Stimulated activated memory B cell treated with anti-CD40 and anti-IgM and Interleukin-4, amounts not matched to agents 10 μg/mL and 1 μg/mL and 100 μg/mL, for 72 hours (primary cell): ENCODE measurements at regions not wholly inside any gene's neighbourhood (a gene's known extent, or its start where the extent isn't known, plus 50 kb on each side); places are given as distances from the start of the nearest gene placed in this dataset.

Experiments used
- ATAC-seq: fragments of 150-1000 bp; cut with Tn5 transposase; 2 replicates; pipeline ENCODE4 v1.10.0; 2021
- H3K27ac Mint-ChIP-seq: one replicate; pipeline ENCODE4 v1.8.0; 2022; ENCODE audit warnings: mild to moderate bottlenecking, mixed read lengths
- H3K27me3 Mint-ChIP-seq: one replicate; pipeline ENCODE4 v1.8.0; 2022; ENCODE audit warnings: mixed read lengths
- H3K36me3 Mint-ChIP-seq: one replicate; pipeline ENCODE4 v1.8.0; 2022; ENCODE audit warnings: mixed read lengths
- H3K4me1 Mint-ChIP-seq: one replicate; pipeline ENCODE4 v1.8.0; 2022; ENCODE audit warnings: mixed read lengths
- H3K4me3 Mint-ChIP-seq: one replicate; pipeline ENCODE4 v1.8.0; 2022; ENCODE audit warnings: mild to moderate bottlenecking, moderate library complexity, mixed read lengths
- H3K9me3 Mint-ChIP-seq: one replicate; pipeline ENCODE4 v1.8.0; 2022; ENCODE audit warnings: mixed read lengths

DNA sequence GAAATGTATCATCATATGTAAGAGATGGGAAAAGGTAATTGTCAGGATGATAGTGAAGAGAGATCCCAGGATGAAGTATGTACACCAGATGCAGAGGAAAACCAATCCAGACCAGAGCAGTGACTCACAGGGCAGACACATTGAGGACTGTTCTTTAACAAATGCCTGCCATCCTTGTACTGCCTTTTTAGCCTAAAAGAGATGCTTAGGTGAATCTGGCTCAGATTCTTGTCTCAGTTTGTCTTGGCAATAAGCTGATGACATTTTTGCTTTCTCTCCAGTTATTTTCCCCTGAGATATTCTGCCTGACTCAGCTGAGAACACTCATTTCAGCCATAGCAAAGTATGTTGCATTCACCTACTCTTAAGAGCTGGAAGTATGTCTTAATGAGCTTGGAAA is 405.3 kb upstream of the USP15 start:
- peaks cover 10% of the 10 kb centered on the region for H3K9me3 Mint-ChIP-seq
- H3K4me1 Mint-ChIP-seq: no peaks in the 10 kb centered on the region
- H3K27ac Mint-ChIP-seq: no peak overlapping the region
- H3K4me3 Mint-ChIP-seq: no peak overlapping the region
- H3K36me3 Mint-ChIP-seq: no peaks in the 10 kb centered on the region
- H3K27me3 Mint-ChIP-seq: no peaks in the 10 kb centered on the region
- ATAC-seq: no peak

DNA sequence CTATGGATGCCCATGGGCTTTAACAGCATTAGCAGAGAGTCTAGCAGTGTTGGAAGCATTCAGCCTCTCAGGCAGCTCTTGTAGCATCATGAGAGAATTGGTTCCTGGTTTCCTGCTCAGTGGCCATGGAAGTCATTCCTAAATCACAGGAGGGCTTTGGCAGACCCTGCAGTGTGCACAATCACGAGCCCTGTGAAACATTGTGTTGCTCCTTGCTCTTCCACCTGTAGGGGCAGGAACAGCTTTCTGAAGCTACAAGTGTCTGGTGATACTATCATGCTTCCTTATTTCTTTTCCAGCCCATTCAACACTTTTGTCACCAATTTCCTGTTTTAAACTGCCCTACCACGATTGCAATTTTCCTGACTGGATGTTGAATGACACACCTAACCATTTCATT is 402.2 kb upstream of the USP15 start:
- Mint-ChIP-seq H3K27me3 (no peaks in the 10 kb centered on the region), H3K9me3 (peaks cover 7% of the 10 kb centered on the region)

DNA sequence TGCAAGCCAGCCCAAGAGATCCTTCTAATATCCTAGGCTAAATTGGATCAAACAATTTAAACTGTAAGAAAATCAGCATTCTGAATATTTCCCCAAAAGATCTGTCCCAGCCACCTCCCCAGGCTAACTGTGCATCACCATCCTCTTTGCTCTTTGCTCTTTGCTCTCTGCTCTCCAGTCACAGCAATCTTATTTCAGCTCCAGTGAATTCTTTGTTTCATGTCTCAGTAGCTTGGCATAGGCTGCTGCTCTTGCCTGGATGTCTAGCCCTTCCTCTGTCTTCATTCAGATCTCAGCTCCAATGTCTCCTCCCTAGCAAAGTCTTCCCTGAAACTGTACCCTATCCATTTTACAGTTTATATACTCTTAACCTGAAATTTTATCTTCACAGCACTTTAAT is 399.8 kb upstream of the USP15 start:
- H3K27me3 Mint-ChIP-seq: no peaks in the 10 kb centered on the region
- no peaks in the 10 kb centered on the region for H3K9me3 Mint-ChIP-seq
- no peak overlapping the region for H3K4me3 Mint-ChIP-seq
- no peak for ATAC-seq
- H3K36me3 Mint-ChIP-seq: no peaks in the 10 kb centered on the region
- no peak overlapping the region for H3K27ac Mint-ChIP-seq
- no peaks in the 10 kb centered on the region for H3K4me1 Mint-ChIP-seq

More for the DNA sequence above, 402.2 kb upstream of the USP15 start:
- Mint-ChIP-seq H3K4me1 (no peaks in the 10 kb centered on the region), H3K27ac (no peak overlapping the region), H3K4me3 (no peak overlapping the region), H3K36me3 (no peaks in the 10 kb centered on the region)
- no peak for ATAC-seq

DNA sequence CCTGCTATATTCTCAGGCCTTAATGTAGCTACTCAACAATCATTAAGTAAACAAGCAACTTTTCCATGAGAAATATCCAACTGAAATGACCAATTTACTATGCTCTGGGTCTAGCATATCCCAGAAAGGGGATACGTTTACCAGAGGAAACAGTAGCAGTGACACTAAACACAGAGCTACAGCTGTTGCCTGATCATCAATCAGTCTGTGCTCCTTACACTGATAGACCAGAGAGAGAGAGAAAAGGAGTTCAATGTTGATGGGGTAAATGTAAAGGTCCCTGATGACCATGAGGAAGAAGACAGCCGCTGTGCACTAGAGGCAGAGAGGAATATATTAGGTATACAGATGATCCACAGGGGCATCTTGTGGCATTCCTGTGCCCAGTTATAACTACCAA is 397.2 kb upstream of the USP15 start:
- no peak for ATAC-seq
- Mint-ChIP-seq H3K36me3 (no peaks in the 10 kb centered on the region), H3K27ac (no peak overlapping the region)

DNA sequence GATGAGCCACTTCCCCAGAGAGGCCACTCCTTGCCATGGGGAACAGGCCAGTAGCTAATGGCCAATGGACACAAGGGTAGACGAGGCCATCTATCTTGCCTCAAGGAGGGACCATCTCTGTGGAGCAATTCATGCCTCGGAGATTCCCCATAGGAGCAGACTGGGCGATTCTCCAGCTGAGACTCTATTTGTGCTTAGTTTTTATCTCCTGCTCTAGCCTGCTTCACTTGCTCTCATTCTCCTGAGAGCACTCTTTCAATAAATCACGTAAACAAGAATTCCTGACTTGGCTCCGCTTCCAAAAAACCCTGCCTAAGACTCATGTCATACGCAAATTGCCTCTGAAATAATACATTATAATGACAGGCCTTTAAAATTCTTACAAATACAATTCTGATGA is 396.4 kb upstream of the USP15 start:
- no peak for ATAC-seq
- H3K36me3 Mint-ChIP-seq: no peaks in the 10 kb centered on the region
- H3K4me3 Mint-ChIP-seq: no peak overlapping the region
- H3K27ac Mint-ChIP-seq: no peak overlapping the region
- H3K4me1 Mint-ChIP-seq: no peaks in the 10 kb centered on the region
- H3K9me3 Mint-ChIP-seq: no peaks in the 10 kb centered on the region
- no peaks in the 10 kb centered on the region for H3K27me3 Mint-ChIP-seq

More for the DNA sequence above, 397.2 kb upstream of the USP15 start:
- no peaks in the 10 kb centered on the region for H3K9me3 Mint-ChIP-seq
- no peaks in the 10 kb centered on the region for H3K27me3 Mint-ChIP-seq
- no peaks in the 10 kb centered on the region for H3K4me1 Mint-ChIP-seq
- no peak overlapping the region for H3K4me3 Mint-ChIP-seq

DNA sequence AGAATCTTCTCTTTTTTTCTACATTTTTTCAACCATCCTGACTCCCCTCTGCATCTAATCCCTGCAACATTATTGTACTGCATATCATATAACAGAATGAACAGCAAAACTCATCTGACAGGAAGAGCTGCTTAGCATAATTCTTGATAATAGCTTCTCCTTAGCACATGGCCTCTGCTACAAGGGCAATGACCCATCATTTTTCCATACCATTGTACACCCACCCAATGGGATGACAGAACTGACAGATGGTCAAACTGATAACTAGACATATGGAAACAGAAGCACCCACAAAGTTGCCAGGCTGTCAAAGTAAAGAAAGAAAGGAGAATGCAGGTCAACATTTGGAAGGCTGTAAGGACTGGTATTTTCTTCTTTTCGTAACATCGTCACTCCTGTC is 390.4 kb upstream of the USP15 start:
- Mint-ChIP-seq H3K27ac (no peak overlapping the region), H3K36me3 (no peaks in the 10 kb centered on the region), H3K9me3 (no peaks in the 10 kb centered on the region), H3K4me1 (no peaks in the 10 kb centered on the region), H3K27me3 (no peaks in the 10 kb centered on the region), H3K4me3 (no peak overlapping the region)
- ATAC-seq: no peak

DNA sequence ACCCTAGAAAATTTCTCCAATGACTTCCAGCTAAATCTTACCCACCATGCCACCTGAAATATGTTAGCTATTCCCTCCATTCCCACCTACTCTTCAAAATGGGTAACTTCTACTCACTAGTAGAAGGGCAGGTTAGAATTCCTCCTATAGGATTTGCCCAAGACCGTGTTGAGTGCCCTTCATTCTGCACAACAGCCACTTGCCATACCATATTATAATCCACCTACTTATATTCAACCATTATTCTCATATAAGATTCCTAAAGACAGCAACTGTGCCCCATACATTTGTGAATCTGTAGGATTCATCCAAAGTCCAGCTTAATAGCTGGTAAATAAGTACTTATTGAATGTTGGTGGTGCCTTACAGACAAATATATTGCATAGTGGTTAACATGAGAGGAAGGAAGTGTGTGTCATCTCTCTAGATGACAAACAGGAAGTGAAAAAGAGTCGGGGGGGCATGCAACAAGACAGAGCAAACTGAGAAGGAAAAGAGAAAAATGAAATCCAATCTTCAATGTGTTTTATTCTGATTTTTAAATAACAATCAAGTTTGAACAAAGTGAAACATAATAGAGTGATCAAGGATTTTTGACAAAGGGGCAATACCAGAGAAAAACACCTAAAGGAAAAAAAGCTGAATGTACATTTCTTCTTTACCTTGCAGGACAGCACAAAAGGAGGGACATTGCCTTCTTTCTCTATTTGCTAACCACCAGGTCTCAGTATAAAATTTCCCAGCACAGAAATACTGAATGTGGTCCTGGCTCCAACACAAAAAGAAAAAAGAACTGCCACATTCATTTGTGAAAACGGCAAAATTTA is 389.3 kb upstream of the USP15 start:
- no peaks in the 10 kb centered on the region for H3K27me3 Mint-ChIP-seq
- no peaks in the 10 kb centered on the region for H3K9me3 Mint-ChIP-seq
- H3K36me3 Mint-ChIP-seq: no peaks in the 10 kb centered on the region
- no peak overlapping the region for H3K27ac Mint-ChIP-seq
- H3K4me1 Mint-ChIP-seq: no peaks in the 10 kb centered on the region
- no peak for ATAC-seq
- no peak overlapping the region for H3K4me3 Mint-ChIP-seq

DNA sequence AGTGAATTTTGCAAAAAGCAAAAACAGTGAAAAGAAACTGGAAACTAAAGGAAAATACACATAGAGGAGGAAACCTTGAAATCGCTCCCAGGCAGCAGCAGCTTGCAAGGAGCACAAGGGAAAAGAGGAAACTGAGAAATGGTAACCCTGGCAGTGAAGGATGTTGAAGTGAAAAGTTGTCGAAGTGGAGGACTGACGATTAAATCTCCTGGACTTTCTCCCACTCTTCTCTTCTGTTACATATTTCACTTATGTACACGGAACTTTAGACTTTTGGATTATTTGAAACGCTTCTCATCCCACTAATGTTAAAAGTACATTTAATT is 388.8 kb upstream of the USP15 start:
- H3K4me3 Mint-ChIP-seq: no peak overlapping the region
- H3K9me3 Mint-ChIP-seq: no peaks in the 10 kb centered on the region
- no peaks in the 10 kb centered on the region for H3K27me3 Mint-ChIP-seq
- no peaks in the 10 kb centered on the region for H3K36me3 Mint-ChIP-seq
- no peaks in the 10 kb centered on the region for H3K4me1 Mint-ChIP-seq
- no peak overlapping the region for H3K27ac Mint-ChIP-seq
- no peak for ATAC-seq

DNA sequence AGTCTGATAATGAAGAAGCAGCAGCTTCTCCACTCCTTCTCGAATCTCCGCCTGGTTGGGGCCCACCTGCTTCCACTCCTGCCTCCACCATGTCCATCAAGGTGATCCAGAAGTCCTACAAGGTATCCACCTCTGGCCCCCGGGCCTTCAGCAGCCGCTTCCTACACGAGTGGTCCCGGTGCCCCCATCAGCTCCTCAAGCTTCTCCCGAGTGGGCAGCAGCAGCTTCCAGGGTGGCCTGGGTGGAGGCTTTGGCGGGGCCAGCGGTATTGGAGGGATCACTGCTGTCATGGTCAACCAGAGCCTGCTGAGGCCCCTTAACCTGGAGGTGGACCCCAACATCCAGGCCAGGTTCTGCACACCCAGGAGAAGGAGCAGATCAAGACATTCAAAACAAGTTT is 381.0 kb upstream of the USP15 start:
- no peaks in the 10 kb centered on the region for H3K4me1 Mint-ChIP-seq
- ATAC-seq: no peak
- H3K27ac Mint-ChIP-seq: no peak overlapping the region
- H3K4me3 Mint-ChIP-seq: no peak overlapping the region
- H3K27me3 Mint-ChIP-seq: no peaks in the 10 kb centered on the region
- no peaks in the 10 kb centered on the region for H3K9me3 Mint-ChIP-seq
- H3K36me3 Mint-ChIP-seq: no peaks in the 10 kb centered on the region

DNA sequence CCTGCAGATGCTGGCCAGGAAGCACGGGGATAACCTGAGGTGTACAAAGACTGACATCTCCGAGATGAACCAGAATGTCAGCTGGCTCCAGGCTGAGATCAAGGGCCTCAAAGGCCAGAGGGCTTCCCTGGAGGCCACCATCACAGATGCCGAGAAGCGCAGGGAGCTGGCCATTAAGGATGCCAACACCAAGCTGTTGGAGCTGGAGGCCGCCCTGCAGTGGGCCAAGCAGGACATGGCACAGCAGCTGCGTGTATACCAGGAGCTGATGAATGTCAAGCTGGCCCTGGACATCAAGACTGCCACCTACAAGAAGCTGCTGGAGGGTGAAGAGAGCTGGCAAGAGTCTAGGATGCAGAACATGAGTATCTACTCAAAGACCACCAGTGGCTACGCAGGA is 380.0 kb upstream of the USP15 start:
- Mint-ChIP-seq H3K27me3 (no peaks in the 10 kb centered on the region), H3K4me3 (no peak overlapping the region), H3K4me1 (no peaks in the 10 kb centered on the region), H3K36me3 (no peaks in the 10 kb centered on the region), H3K27ac (no peak overlapping the region), H3K9me3 (no peaks in the 10 kb centered on the region)
- no peak for ATAC-seq

DNA sequence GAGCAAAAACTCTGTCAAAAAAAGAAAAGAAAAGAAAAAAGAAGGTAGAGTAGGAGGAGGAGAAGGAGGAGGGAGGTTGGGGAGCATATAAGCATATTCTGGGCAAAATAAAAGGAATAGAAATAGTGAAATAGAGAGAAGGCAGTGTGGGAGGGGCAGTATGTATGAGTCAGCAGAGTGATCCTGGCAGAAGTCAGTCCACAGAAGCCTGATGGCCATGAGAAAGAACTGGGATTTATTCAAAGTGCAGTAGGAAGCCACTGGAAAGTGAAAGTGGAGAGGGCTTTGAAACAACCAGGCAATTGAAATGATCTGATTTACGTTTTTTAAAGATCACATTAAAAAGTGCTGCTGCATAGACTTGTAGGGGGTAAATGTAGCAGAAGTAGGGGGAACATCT is 368.6 kb upstream of the USP15 start:
- H3K9me3 Mint-ChIP-seq: peaks cover 3% of the 10 kb centered on the region
- H3K27me3 Mint-ChIP-seq: no peaks in the 10 kb centered on the region
- H3K27ac Mint-ChIP-seq: no peak overlapping the region
- ATAC-seq: no peak
- no peak overlapping the region for H3K4me3 Mint-ChIP-seq
- no peaks in the 10 kb centered on the region for H3K36me3 Mint-ChIP-seq
- no peaks in the 10 kb centered on the region for H3K4me1 Mint-ChIP-seq

DNA sequence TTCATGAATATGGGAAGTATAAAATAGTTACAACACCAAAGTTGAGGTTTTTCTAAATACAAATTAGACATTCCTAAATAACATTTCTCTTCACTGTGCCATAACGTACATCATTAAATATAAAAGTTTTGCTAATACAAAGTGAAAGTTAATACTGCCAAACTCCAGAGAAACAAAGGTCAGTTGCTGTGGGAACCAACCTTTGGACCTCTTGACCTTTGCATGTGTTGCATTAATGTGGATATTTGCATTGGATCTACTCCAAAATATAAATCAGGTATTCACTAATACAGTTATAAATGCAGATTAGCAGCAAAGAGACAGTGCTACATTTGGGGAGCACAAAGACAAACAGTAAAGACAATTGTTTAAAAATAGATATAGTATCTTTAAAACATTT is 366.0 kb upstream of the USP15 start:
- no peaks in the 10 kb centered on the region for H3K27me3 Mint-ChIP-seq
- H3K9me3 Mint-ChIP-seq: peaks cover 12% of the 10 kb centered on the region
- ATAC-seq: no peak
- no peak overlapping the region for H3K27ac Mint-ChIP-seq
- no peaks in the 10 kb centered on the region for H3K4me1 Mint-ChIP-seq
- H3K36me3 Mint-ChIP-seq: no peaks in the 10 kb centered on the region
- H3K4me3 Mint-ChIP-seq: no peak overlapping the region

DNA sequence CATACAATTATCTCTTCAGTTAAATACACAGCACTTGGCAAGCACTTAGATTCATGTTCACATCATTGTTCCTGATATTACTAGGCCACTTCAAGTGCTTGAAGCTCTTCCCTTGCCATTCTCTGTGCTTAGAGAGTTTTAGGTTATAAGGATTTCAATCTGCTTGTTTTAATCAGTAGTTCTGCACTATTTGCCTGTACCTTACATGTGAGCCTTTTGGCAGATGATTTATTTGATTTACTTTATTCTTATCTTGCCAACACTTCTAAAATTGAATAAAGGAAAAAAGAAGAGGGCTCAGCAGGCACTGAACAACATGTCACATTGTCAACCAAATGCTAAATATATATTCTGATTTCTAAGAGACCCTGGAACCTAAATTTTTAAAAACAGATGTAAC is 363.8 kb upstream of the USP15 start:
- ATAC-seq: no peak
- no peaks in the 10 kb centered on the region for H3K4me1 Mint-ChIP-seq
- H3K27ac Mint-ChIP-seq: no peak overlapping the region
- no peaks in the 10 kb centered on the region for H3K36me3 Mint-ChIP-seq
- no peaks in the 10 kb centered on the region for H3K27me3 Mint-ChIP-seq
- H3K9me3 Mint-ChIP-seq: peaks cover 14% of the 10 kb centered on the region
- H3K4me3 Mint-ChIP-seq: no peak overlapping the region

DNA sequence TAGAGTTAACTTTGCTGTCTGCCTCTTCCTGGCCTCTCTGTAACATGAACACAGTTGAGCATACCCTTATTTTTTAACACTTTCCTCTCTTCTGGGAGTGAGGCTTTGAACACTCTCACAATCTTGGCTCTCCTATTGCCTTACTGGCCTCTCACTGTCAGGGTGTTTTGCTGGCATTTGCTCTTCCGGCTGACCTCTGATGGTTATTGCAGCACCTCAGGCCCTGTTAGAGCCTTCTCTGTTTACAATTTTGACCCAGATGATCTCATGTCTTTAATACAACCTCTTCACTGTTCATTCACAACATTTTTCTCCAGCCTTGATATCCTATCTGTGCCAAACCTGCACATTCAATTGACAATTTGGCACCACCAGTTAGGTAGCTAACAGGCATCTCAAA is 357.8 kb upstream of the USP15 start:
- no peak for ATAC-seq
- Mint-ChIP-seq H3K27ac (no peak overlapping the region), H3K27me3 (no peaks in the 10 kb centered on the region), H3K4me3 (no peak overlapping the region), H3K36me3 (no peaks in the 10 kb centered on the region), H3K4me1 (no peaks in the 10 kb centered on the region), H3K9me3 (peaks cover 21% of the 10 kb centered on the region)

DNA sequence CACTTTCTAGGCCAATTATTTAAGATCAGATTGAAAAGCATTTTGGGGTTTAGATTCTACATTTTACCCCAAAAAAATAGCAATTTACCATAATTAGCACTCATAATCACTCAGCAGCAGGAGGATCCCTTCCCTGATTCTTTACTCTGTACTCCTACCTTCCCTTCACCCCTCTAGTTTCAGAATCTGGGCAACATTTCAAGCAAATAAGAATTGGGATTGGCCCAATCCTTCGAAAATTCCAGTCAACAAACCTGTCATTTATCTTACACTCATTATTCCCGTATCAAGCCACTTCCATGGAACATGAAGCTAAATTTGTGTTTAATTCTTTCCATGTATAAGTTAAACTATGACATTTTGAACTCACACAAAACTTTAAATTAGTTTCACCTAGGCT is 349.1 kb upstream of the USP15 start:
- H3K27me3 Mint-ChIP-seq: no peaks in the 10 kb centered on the region

DNA sequence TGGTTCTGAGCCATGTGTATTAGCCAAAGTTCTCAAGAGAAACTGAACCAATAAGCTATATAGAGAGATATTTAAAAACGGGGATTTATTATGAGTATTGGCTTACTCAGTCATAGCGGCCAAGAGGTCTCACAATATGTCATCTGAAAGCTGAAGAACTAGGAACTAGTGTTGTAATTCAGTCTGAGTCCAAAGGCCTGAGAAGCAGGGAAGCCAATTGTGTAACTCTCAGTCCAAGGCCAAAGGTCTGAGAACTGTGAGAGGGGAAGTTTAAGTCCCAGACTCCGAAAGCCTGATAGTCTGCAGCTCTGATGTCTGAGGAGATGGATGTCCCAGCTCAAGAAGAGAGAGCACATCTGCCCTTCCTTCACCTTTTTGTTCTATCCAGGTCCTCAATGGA is 344.8 kb upstream of the USP15 start:
- Mint-ChIP-seq H3K36me3 (no peaks in the 10 kb centered on the region), H3K4me3 (no peak overlapping the region), H3K27me3 (no peaks in the 10 kb centered on the region), H3K9me3 (no peaks in the 10 kb centered on the region), H3K27ac (no peak overlapping the region), H3K4me1 (no peaks in the 10 kb centered on the region)
- no peak for ATAC-seq

More for the DNA sequence above, 349.1 kb upstream of the USP15 start:
- Mint-ChIP-seq H3K27ac (no peak overlapping the region), H3K36me3 (no peaks in the 10 kb centered on the region), H3K4me3 (no peak overlapping the region), H3K4me1 (no peaks in the 10 kb centered on the region), H3K9me3 (no peaks in the 10 kb centered on the region)
- ATAC-seq: no peak

DNA sequence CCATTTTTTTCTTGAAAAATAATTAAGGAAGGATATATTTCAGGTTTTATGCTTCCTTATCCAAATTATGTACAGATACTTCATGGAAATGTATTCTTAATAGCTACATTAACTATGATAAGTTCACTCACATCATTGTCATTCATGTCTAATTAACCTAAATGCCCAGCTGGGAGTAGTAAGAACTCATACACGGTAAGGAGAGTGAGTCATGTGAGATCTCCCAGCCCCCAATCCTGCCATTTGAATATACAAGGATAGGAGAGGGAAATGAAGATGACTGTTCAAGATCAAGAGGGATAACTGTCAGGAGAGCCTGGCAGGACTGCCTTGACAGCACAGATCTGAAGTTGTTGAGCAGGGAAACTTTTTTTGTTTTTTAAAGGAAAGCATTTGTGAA is 343.4 kb upstream of the USP15 start:
- Mint-ChIP-seq H3K4me3 (no peak overlapping the region), H3K27me3 (peaks cover 3% of the 10 kb centered on the region), H3K4me1 (no peaks in the 10 kb centered on the region), H3K36me3 (no peaks in the 10 kb centered on the region), H3K9me3 (peaks cover 3% of the 10 kb centered on the region), H3K27ac (no peak overlapping the region)
- ATAC-seq: no peak
